DOHH2 (cell line): ENCODE measurements at regions not wholly inside any gene's neighbourhood (a gene's known extent, or its start where the extent isn't known, plus 50 kb on each side); places are given as distances from the start of the nearest gene placed in this dataset.

Source experiments
- EZH2phosphoT487 ChIP-seq: fragments of 200-600 bp; sonication (generic); IDR thresholded peaks from 2 replicates; pipeline ENCODE4 v1.6.1; 2017; ENCODE audit warnings: borderline replicate concordance, mild to moderate bottlenecking, antibody characterized with exemption, low read length, moderate library complexity, mixed read lengths
- TF ChIP-seq, protein P1 (sequence below): fragments of 200-600 bp; sonication (generic); IDR thresholded peaks from one replicate; pipeline ENCODE4 v1.5.1; 2014; ENCODE audit warnings: antibody characterized with exemption, mild to moderate bottlenecking, low read depth, low read length; ENCODE audit not compliant: poor library complexity, severe bottlenecking

DNA sequence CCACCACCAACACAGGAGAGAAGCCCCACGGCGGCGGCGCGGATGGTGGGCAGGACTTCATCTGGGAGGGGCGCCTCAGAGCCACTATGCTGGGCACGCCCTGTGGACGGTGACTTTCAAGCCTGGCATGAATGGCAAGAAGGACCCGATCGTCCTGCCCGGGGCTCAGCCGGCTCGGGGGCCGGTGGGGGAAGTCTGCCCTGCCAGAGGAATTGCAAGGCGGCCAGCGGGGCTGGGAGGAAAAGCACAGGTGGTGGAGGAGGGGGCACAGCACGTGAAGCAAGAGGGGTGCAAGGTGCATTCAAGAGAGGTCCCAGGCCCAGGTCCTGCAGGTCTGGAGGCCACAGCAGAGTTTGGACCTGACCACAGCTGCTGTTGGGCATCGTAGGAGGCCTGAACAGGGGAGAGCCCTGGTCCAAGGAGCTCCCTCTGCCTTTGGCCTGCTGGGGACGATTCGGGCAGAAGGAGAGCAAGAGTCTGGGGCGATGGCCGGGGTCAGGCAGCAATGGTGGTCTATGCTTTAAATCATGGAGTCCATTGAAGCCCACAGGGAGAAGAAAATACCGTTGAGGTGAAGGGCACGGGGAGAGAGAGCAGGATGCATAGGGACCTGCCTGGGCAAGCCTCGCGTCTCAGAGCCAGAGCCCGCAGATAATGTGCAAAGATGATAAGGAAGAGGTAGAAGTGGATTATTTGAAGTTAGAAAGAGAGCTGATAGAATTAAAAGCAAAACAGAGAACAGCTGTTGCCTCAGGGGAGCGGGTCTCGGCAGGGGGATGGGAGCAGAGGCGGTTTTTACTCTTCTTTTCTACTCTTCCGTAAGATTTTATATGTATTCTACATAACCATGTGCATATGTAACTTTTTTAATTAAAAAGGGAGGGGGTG is 82.6 kb upstream of the SHISAL1 start:
- TF ChIP-seq, protein P1, sequence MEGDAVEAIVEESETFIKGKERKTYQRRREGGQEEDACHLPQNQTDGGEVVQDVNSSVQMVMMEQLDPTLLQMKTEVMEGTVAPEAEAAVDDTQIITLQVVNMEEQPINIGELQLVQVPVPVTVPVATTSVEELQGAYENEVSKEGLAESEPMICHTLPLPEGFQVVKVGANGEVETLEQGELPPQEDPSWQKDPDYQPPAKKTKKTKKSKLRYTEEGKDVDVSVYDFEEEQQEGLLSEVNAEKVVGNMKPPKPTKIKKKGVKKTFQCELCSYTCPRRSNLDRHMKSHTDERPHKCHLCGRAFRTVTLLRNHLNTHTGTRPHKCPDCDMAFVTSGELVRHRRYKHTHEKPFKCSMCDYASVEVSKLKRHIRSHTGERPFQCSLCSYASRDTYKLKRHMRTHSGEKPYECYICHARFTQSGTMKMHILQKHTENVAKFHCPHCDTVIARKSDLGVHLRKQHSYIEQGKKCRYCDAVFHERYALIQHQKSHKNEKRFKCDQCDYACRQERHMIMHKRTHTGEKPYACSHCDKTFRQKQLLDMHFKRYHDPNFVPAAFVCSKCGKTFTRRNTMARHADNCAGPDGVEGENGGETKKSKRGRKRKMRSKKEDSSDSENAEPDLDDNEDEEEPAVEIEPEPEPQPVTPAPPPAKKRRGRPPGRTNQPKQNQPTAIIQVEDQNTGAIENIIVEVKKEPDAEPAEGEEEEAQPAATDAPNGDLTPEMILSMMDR: no peak
- no peak for TF ChIP-seq EZH2phosphoT487
